MG63 (cell line): ENCODE measurements at regions not wholly inside any gene's neighbourhood (a gene's known extent, or its start where the extent isn't known, plus 50 kb on each side); places are given as distances from the start of the nearest gene placed in this dataset.
A peak's percentile ranks its signal among the peaks of the same experiment; 100 is the strongest.
"Not testable (repeated sequence)": the region's sequence is repeated elsewhere in the genome, so short reads cannot be mapped to it uniquely, and the experiment has no call there.

Source experiments
- DNase-seq: peaks from one replicate; pipeline ENCODE4 v3.0.0-alpha.2; 2020
- H3K27me3 ChIP-seq: fragments of 250-450 bp; sonication (Bioruptor Pico); 2 replicates; pipeline ENCODE4 v1.5.1; 2020; ENCODE audit warnings: mild to moderate bottlenecking, moderate library complexity
- H3K36me3 ChIP-seq: fragments of 250-450 bp; sonication (Bioruptor Pico); 2 replicates; pipeline ENCODE4 v1.5.1; 2020; ENCODE audit warnings: mild to moderate bottlenecking, moderate library complexity
- H3K4me3 ChIP-seq: fragments of 250-450 bp; sonication (Bioruptor Pico); 2 replicates; pipeline ENCODE4 v1.5.1; 2020; ENCODE audit warnings: mild to moderate bottlenecking, moderate library complexity
- H3K9me3 ChIP-seq: fragments of 250-450 bp; sonication (Bioruptor Pico); 2 replicates; pipeline ENCODE4 v1.5.1; 2020; ENCODE audit warnings: mild to moderate bottlenecking, moderate library complexity

DNA sequence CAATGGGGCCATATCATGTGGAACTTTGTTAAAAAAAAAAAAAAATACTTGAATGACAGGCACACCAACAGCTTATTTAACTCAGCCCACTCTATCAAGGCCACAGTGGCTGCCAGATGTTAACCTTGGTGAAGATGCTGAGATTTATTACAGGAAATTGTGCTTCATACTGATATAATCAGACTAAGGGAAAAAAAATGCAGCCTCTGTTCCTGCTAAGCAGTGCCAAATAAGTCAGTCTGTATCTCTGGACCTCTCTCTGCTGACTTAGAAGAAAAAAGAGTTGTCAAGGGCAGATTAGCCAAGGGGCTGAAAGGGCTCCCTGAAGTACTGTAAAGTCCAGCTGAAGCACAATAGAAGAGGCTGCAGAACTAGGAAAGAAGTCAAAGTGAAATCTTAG is 677.7 kb upstream of the HTR2C start:
- H3K36me3 ChIP-seq = no peaks in the 10 kb centered on the region
- H3K27me3 ChIP-seq = no peaks in the 10 kb centered on the region
- H3K9me3 ChIP-seq = no peaks in the 10 kb centered on the region
- DNase-seq = no peak
- no peak overlapping the region for H3K4me3 ChIP-seq

DNA sequence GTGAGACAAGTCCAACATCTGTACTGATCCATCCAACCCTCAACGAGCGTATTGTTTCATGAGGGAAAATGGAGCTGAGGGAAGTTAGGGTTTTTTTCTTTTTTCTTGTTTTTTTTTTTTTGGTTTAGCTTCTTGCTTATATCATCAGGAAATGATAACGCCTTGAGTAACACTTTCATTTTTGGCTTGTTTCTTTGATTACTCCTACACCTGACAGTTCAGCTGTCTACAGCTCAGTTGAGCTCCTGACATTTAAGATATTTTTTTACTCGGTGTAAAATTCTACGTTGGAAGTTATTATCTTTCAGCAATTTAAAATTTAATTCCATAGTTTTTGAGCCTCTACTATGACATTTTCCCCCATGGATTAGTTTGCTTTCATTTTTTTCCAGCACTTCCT is 691.0 kb upstream of the HTR2C start:
- Histone ChIP-seq H3K9me3 (no peaks in the 10 kb centered on the region), H3K36me3 (no peaks in the 10 kb centered on the region), H3K4me3 (no peak overlapping the region), H3K27me3 (no peaks in the 10 kb centered on the region)
- DNase-seq = no peak

DNA sequence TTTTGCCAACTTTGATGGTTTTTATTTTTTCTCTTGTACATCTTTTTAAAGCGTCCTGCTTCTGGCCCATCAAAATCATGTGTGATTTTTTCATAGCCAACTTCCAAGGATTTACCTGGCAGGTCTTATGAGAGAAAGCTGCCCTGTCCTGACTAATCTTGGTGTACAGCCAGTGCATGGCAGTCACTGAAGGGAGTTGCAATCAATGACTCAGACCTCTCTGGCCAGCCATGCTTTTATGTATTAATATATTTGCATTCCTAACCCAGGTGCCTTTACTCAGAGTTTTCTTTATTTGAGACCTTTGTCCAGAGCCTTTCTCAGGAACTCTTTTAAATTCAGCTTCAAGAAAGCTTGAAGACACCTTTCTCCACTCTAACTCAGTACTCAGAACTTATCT is 691.5 kb upstream of the HTR2C start:
- no peaks in the 10 kb centered on the region for H3K36me3 ChIP-seq
- H3K27me3 ChIP-seq = no peaks in the 10 kb centered on the region
- H3K4me3 ChIP-seq = no peak overlapping the region
- H3K9me3 ChIP-seq = no peaks in the 10 kb centered on the region
- peak; percentile 23 for DNase-seq

DNA sequence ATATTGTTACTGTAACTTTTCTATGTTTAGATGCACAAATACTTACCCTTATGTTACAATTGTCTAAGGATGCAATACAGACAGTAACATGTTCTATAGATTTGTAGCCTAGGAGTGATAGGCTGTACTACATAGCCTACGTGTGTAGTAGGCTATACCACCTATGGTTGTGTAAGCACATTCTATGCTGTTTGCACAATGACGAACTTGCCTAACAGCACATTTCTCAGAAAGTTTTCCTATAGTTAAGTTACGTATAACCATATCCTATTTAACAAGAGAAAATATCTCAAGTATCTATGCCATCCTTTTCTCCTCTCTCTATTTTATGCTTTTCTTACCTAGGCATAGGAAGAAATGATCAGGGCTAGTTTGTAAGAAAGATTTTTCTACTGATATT is 710.8 kb upstream of the HTR2C start:
- no peaks in the 10 kb centered on the region for H3K27me3 ChIP-seq
- DNase-seq = no peak
- H3K36me3 ChIP-seq = no peaks in the 10 kb centered on the region
- H3K4me3 ChIP-seq = no peak overlapping the region
- no peaks in the 10 kb centered on the region for H3K9me3 ChIP-seq

DNA sequence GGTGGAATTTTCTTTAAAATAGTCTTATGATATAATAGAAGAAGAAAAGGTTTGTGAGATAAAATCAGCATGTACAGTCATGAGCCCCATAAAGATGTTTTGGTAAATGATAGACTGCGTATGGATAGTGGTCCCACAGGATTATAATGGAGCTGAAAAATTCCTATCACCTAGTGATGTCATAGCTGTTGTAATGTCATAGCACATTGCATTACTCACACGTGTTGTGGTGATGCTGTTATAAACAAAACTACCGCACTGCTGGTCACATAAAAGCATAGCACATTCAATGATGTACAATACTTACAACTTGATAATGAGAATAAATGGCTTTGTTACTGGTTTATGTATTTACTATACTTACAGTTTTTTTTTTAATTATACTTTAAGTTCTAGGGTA is 715.2 kb upstream of the HTR2C start:
- H3K27me3 ChIP-seq = no peaks in the 10 kb centered on the region
- H3K9me3 ChIP-seq = no peaks in the 10 kb centered on the region
- no peak overlapping the region for H3K4me3 ChIP-seq
- no peak for DNase-seq
- H3K36me3 ChIP-seq = no peaks in the 10 kb centered on the region

DNA sequence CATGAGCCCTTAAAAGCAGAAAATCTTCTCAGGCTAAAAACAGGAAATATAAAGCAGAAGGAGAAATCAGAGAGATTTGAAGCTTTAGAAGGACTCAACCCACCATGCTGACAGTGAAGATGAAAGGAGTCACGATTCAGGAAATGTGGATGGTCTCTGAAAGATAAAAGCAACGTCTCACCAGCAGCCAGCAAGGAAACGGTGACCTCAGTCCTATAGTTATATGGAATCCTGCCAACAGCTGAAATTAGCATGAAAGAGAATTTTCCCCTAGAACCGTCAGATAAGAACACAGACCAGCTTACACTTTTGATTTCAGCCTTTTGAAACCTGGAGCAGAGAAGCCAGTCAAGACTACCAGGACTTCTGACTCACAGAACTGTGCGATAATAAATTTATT is 715.7 kb upstream of the HTR2C start:
- Histone ChIP-seq H3K4me3 (no peak overlapping the region), H3K27me3 (no peaks in the 10 kb centered on the region), H3K36me3 (no peaks in the 10 kb centered on the region), H3K9me3 (no peaks in the 10 kb centered on the region)
- DNase-seq = no peak

DNA sequence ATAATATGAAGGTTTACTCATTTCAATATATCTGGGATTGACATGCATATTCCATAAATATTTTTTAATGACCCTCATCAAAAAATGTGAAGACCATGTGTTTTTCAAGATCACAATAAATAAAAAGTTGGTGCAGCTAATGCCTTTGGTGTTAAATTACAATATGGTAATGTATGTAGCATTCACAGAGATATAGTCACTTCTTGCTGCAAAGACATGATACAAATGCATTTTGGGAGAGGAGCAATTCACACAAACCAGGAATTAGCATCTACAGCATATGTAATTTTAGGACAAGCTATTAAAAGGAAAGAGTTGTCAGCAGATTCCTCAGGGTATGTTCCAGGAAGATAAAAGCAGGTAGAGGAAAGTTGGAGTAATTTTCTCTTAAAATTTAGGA is 734.5 kb upstream of the HTR2C start:
- Histone ChIP-seq H3K9me3 (no peaks in the 10 kb centered on the region), H3K4me3 (no peak overlapping the region), H3K36me3 (no peaks in the 10 kb centered on the region), H3K27me3 (no peaks in the 10 kb centered on the region)
- DNase-seq = no peak

DNA sequence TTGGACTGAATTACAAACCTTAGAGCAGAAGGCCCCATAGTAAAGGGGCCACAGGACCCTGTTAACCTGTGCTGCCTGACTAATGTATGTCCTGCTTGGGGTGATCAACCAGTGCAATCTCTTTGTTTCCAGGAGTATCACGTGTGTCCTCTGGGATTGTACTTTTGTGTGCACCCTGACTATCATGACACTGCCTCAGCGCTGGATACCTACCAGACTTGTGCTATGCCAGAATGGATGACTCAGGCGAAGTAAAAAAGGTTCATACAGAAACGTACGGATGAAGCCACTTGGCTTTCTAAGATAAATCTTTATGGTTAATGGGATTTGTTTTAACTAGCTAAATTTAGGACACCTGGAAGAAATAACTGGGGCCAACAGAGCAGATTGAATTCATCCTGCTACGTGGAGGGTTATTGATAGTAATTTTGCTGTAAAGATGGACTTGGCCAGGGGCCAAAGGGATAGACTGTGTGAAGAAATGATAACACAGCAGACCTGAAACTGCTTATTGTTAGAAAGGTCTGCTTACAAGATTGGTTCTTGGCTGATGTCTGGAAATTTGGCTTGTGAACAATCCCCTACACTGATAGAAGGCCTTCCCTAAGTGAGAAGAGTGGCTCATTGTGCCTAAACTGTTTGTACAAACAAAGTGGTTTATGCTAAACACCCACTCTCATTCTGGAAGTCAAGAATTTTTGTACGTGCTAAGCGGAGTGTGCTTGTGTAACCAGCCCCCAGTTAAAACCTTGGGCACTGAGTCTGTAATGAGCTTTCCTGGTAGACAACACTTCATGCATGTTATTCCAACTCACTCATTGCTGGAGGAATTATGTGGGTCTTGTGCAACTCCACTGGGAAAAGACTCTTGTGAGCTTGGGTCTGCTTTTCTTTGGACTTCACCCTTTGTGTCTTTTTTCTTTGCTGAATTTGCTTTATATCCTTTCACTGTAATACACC is 750.5 kb upstream of the HTR2C start:
- no peak for DNase-seq
- H3K4me3 ChIP-seq = no peak overlapping the region
- no peaks in the 10 kb centered on the region for H3K27me3 ChIP-seq
- no peaks in the 10 kb centered on the region for H3K36me3 ChIP-seq
- H3K9me3 ChIP-seq = no peaks in the 10 kb centered on the region

DNA sequence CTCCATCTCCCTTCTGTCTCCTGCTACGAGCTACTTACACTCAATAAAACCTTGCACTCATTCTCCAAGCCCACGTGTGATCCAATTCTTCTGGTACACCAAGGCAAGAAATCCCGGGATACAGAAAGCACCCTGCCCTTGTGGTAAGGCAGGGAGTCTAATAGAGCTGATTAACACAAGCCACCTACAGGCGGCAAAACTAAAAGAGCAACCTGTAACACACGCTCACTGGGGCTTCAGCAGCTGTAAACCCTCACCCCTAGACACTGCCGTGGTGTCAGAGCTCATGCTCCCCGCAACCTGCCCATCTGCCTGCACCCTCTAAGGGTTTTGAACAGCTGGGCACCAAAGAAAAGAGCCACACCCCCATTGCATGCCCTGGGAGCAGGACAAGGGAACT is 755.4 kb upstream of the HTR2C start:
- no peaks in the 10 kb centered on the region for H3K27me3 ChIP-seq
- DNase-seq = no peak
- no peak overlapping the region for H3K4me3 ChIP-seq

DNA sequence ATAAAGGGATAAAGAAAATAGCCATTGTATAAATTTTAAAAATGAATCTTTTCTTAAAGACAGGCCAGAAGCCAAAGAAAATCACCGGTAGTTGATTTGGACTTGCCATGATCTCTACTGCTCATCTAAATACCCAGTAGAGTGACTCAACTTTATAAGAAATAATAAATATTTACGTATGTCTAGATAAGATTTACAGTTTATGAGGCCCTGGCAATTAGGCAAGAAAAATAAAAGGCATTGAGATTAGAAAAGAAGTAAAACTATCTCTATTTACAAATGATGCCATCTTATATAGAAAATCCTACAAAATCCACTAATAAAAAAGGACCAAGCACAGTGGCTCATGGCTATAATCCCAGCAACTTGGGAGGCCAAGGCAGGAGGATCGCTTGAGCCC is 765.5 kb upstream of the HTR2C start:
- DNase-seq = no peak
- Histone ChIP-seq H3K9me3 (no peaks in the 10 kb centered on the region), H3K27me3 (no peaks in the 10 kb centered on the region), H3K36me3 (no peaks in the 10 kb centered on the region), H3K4me3 (no peak overlapping the region)

More for the DNA sequence above, 755.4 kb upstream of the HTR2C start:
- Histone ChIP-seq H3K9me3 (no peaks in the 10 kb centered on the region), H3K36me3 (no peaks in the 10 kb centered on the region)

DNA sequence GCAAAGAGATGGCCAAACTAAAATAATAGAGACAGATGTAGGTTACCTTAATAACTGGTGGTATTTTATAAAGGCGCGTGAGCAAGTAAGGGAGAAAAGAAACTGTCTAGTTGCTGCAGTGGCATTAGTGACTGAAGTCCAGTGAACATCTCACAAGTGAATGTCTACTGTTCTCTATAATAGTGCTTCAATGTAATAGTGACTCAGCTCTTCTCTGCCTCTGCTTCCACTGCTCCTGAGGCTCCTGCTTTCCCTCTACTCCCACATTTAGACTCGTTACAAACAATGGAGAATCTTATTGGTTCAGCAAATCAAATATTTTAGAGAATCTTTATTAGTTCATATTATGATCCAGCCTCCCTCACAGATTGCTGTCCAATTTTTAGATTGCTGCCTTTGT is 779.1 kb upstream of the HTR2C start:
- Histone ChIP-seq H3K4me3 (no peak overlapping the region), H3K27me3 (no peaks in the 10 kb centered on the region), H3K9me3 (no peaks in the 10 kb centered on the region), H3K36me3 (no peaks in the 10 kb centered on the region)
- DNase-seq = no peak

DNA sequence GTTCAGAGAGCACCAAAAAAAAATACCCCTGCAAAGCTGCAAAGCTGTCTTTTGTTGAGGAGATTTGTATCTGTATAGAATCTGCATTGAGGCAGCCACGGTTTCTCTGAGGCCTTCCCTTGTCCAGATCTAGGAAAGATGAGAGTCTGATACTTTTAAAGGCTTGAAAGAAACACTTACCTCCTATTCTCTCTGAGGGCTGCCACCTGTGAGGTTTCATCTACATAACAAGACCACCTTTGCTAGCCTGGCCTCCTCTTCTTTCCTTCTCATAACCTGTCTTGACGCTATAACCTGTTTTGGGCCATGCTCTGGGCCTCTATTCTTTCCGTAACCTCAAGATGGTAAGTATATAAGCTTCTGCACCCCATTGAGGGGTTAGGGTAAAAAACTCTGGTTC is 779.6 kb upstream of the HTR2C start:
- no peak for DNase-seq
- Histone ChIP-seq H3K9me3 (no peaks in the 10 kb centered on the region), H3K27me3 (no peaks in the 10 kb centered on the region), H3K36me3 (no peaks in the 10 kb centered on the region), H3K4me3 (no peak overlapping the region)

DNA sequence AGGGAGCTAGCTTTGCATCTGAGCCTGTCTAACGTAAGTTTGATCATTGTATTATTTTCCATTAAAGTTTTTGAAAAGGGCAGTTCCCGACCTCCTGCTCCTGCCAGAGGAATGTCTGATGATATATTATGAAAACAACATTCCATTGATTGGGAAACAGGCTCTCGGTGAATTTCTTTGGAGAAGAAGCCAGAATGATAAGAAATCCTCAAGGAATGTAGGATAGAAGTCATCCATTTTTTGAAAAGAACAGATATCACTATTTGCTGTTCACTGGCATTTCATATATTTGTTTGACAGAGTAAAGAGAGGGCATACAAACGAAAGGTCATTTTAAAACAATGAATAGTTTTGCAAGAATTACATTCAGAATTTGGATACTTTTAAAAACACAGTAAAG is 781.0 kb upstream of the HTR2C start:
- Histone ChIP-seq H3K4me3 (no peak overlapping the region), H3K27me3 (no peaks in the 10 kb centered on the region), H3K36me3 (no peaks in the 10 kb centered on the region), H3K9me3 (no peaks in the 10 kb centered on the region)
- no peak for DNase-seq

DNA sequence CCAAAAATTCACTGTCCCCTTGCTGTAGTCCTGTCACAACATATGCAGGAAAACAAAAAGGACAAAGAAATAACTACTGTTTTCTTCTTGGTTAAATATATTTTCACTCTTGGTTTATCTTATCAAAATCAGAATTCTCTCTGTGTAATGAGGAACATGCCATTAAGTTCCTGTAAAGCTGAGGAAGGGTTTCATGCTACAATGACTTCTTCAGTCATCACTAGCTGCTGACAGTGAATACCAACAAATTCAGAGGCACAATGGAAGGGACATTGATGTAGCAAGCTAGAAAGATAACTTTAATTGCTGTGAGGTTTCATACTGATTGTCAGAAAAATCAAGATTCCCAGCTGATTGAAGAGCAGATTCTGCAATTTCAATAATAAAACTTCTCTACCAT is 782.9 kb upstream of the HTR2C start:
- H3K9me3 ChIP-seq = no peaks in the 10 kb centered on the region
- no peaks in the 10 kb centered on the region for H3K27me3 ChIP-seq
- H3K4me3 ChIP-seq = no peak overlapping the region
- DNase-seq = no peak
- H3K36me3 ChIP-seq = no peaks in the 10 kb centered on the region

DNA sequence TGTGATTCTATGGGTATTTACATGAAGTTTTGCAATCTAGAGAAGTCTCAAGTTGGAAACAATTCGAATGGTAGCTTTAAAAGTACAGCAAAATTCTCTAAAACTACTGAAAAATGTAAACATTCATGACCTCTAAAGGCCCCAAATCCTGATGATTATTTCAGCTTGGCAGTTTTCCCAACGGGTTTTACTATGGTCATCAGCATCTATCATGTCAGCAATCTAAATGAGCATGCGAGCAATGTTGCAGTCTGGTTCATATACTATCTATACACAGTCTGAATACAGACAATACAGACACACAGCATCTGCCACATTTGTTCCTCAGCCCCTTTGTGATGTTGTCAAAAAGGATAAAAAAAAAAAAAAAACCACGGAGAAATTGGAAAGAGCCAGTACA is 790.3 kb upstream of the HTR2C start:
- Histone ChIP-seq H3K4me3 (no peak overlapping the region), H3K36me3 (no peaks in the 10 kb centered on the region), H3K9me3 (no peaks in the 10 kb centered on the region), H3K27me3 (no peaks in the 10 kb centered on the region)
- DNase-seq = no peak

DNA sequence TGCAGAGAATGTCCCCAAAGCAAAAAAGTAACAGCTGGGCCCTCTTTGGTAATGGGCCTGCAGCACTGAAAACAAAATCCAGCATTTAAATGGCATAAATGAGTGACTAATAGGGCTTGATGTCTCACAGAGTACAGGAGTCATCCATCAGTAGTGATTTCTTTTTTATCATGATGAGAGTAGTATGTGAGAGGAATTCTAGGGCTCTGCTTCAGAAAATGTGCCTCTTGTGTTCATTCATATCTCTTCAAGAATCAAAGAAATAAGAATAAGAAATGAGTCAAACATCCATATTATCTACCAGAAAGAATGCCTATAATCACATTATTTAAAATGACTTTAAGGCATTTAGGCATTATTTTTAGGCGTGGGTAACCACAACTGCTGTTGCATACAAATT is 792.9 kb upstream of the HTR2C start:
- H3K36me3 ChIP-seq = no peaks in the 10 kb centered on the region
- DNase-seq = no peak
- H3K27me3 ChIP-seq = no peaks in the 10 kb centered on the region
- H3K4me3 ChIP-seq = no peak overlapping the region
- no peaks in the 10 kb centered on the region for H3K9me3 ChIP-seq

DNA sequence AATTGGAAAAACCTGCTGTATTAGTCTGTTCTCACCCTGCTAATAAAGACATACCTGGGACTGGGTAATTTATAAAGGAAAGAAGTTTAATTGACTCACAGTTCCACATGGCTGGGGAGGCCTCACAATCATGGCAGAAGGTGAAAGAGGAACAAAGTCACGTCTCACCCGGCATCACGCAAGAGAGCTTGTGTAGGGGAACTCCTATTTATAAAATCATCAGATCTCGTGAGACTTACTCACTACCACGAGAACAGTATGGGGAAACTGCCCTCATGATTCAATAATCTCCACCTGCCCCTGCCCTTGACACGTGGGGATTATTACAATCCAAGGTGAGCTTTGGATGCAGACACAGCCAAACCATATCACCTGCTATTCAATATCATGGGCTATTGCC is 799.1 kb upstream of the HTR2C start:
- not testable (repeated sequence) for DNase-seq

DNA sequence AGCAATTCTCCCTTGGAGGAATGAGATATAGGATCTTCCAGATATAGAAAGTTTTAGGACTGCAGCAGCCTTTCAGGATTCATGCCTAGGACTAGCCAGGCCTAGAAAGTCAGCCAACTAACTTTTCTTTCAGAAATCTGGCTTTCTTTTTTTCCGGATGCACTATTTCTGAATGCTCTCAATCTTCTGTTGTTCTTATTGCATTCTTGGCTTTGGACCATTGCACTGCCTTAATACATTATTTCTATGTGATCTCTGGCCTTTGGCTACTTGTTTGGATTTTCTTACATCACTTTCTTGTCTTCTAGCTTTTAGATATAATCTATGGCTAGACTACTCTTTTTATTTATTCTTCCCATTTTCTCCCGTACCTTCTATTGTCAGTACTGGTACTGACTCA is 813.1 kb upstream of the HTR2C start:
- H3K4me3 ChIP-seq = no peak overlapping the region
- H3K36me3 ChIP-seq = no peaks in the 10 kb centered on the region
- no peaks in the 10 kb centered on the region for H3K27me3 ChIP-seq
- DNase-seq = no peak
- H3K9me3 ChIP-seq = no peaks in the 10 kb centered on the region

More for the DNA sequence above, 799.1 kb upstream of the HTR2C start:
- H3K27me3 ChIP-seq, H3K4me3 ChIP-seq, H3K36me3 ChIP-seq, H3K9me3 ChIP-seq: not testable (repeated sequence)
